Psoas muscle (tissue), 7 donors: ENCODE measurements at regions not wholly inside any gene's neighbourhood (a gene's known extent, or its start where the extent isn't known, plus 50 kb on each side); places are given as distances from the start of the nearest gene placed in this dataset.

Experiments used
- ATAC-seq, 4 donors: fragments of 200-7000 bp; cut with Tn5 transposase; one replicate each; pipeline ENCODE4 v1.9.1; 2020; ENCODE audit warnings: moderate library complexity in 3 of 4, mild to moderate bottlenecking in 2 of 4
- DNase-seq, 2 donors: peaks; one replicate each; pipeline ENCODE4 v3.0.0-alpha.2; 2020
- H3K27ac ChIP-seq: fragments of 200-600 bp; one replicate; pipeline ENCODE4 v1.8.0; 2022
- H3K27me3 ChIP-seq, 3 donors: fragments of 200-600 bp in 1 of 3; one replicate each; pipeline versions ENCODE4 v1.6.1 to v1.8.0; 2013 to 2022; ENCODE audit warnings: low read length in 2 of 3, mild to moderate bottlenecking in 2 of 3, moderate library complexity in 1 of 3; ENCODE audit not compliant: insufficient read depth in 3 of 3
- H3K36me3 ChIP-seq, 2 donors: fragments of 200-600 bp in 1 of 2; one replicate each; pipeline versions ENCODE4 v1.6.1 to v1.8.0; 2013 to 2022; ENCODE audit warnings: low read depth in 1 of 2, mild to moderate bottlenecking in 1 of 2, moderate library complexity in 1 of 2; ENCODE audit not compliant: insufficient read depth in 1 of 2
- H3K4me1 ChIP-seq: fragments of 200-600 bp; one replicate; pipeline ENCODE4 v1.8.0; 2022
- H3K4me3 ChIP-seq: fragments of 200-600 bp; one replicate; pipeline ENCODE4 v1.8.0; 2022; ENCODE audit warnings: mild to moderate bottlenecking
- H3K9me3 ChIP-seq: fragments of 200-600 bp; one replicate; pipeline ENCODE4 v1.8.0; 2022
- CTCF ChIP-seq: fragments of 200-600 bp; IDR thresholded peaks from one replicate; pipeline ENCODE4 v1.8.0; 2022; ENCODE audit warnings: antibody characterized with exemption
- WGBS, 3 donors: extraction: QIAGEN DNeasy Blood & Tissue Kit; methylation state at CpG; one replicate each; pipeline versions ENCODE4 v1.1.6 to v1.1.7; 2013; 5-methylcytosine and 5-hydroxymethylcytosine counted together
- intact Hi-C, 2 donors: fragments of 100-400 bp; cut with DNase I; formaldehyde crosslinking; loops; one replicate each; pipeline versions ENCODE4 v1.11.0 to v1.14.2; 2022
- donor health status: healthy with polysubstance abuse.
- donor health status: DM: no; HTN: no; CAD: no; lungs with moderate emphysema.
- donor health status: Bipolar disorder and iron deficiency.
- donor health status: healthy.
- donor health status: DM: yes; HTN: yes; CAD: no.
- donor health status: DM: no; HTN: no; CAD: no.
- donor health status: DM: yes; HTN: yes; CAD: no.

GRCh38 chr5:4095918-4096630 lies 500.4 kb downstream of the IRX1 start:
- no peak for DNase-seq
- Histone ChIP-seq H3K4me3 (no peak overlapping the region), H3K27me3 (no peaks in the 10 kb centered on the region), H3K4me1 (no peaks in the 10 kb centered on the region), H3K27ac (no peak overlapping the region), H3K9me3 (no peaks in the 10 kb centered on the region), H3K36me3 (no peaks in the 10 kb centered on the region)
- TF ChIP-seq CTCF: no peak
- intact Hi-C loops: no loop called here
- ATAC-seq: no peak
- 33 to 54% (median 38%) methylated on average over 14 of the region's 14 CpGs for WGBS, 3 donors

GRCh38 chr5:4097199-4097598 lies 501.6 kb downstream of the IRX1 start:
- intact Hi-C loops: no loop called here
- H3K4me1 ChIP-seq: no peaks in the 10 kb centered on the region
- no peak for TF ChIP-seq CTCF
- H3K27me3 ChIP-seq: no peaks in the 10 kb centered on the region
- ATAC-seq (no peak), DNase-seq (no peak)
- no peak overlapping the region for H3K4me3 ChIP-seq
- H3K36me3 ChIP-seq: no peaks in the 10 kb centered on the region
- no peak overlapping the region for H3K27ac ChIP-seq
- H3K9me3 ChIP-seq: no peaks in the 10 kb centered on the region
- WGBS, 3 donors: 63 to 74% (median 69%) methylated on average over 6 of the region's 6 CpGs

- Histone ChIP-seq H3K4me1 (no peaks in the 10 kb centered on the region), H3K27me3 (no peaks in the 10 kb centered on the region), H3K4me3 (no peak overlapping the region), H3K36me3 (no peaks in the 10 kb centered on the region), H3K9me3 (no peaks in the 10 kb centered on the region), H3K27ac (no peak overlapping the region)
- no peak for DNase-seq
- 78 to 91% (median 86%) methylated on average over 9 of the region's 9 CpGs for WGBS, 3 donors
- ATAC-seq: no peak
- TF ChIP-seq CTCF: no peak
- intact Hi-C loops: no loop called here
These were observed 502.6 kb downstream of the IRX1 start for GRCh38 chr5:4098226-4098625.

- ATAC-seq (no peak), DNase-seq (no peak)
- TF ChIP-seq CTCF: no peak
- H3K27ac ChIP-seq: no peak overlapping the region
- H3K36me3 ChIP-seq: no peaks in the 10 kb centered on the region
- no peak overlapping the region for H3K4me3 ChIP-seq
- H3K9me3 ChIP-seq: no peaks in the 10 kb centered on the region
- H3K4me1 ChIP-seq: no peaks in the 10 kb centered on the region
- WGBS, 3 donors: 23 to 29% (median 26%) methylated on average over 7 of the region's 7 CpGs
- H3K27me3 ChIP-seq: no peaks in the 10 kb centered on the region
- intact Hi-C loops: no loop called here
These were observed 503.8 kb downstream of the IRX1 start for GRCh38 chr5:4099386-4099785.

- ATAC-seq (no peak), DNase-seq (no peak)
- no peaks in the 10 kb centered on the region for H3K36me3 ChIP-seq
- no peak overlapping the region for H3K4me3 ChIP-seq
- no peaks in the 10 kb centered on the region for H3K27me3 ChIP-seq
- H3K4me1 ChIP-seq: no peaks in the 10 kb centered on the region
- H3K9me3 ChIP-seq: no peaks in the 10 kb centered on the region
- no peak overlapping the region for H3K27ac ChIP-seq
- no peak for TF ChIP-seq CTCF
- intact Hi-C loops: no loop called here
- WGBS, 3 donors: 76 to 84% (median 78%) methylated on average over 14 of the region's 14 CpGs
These were observed 505.1 kb downstream of the IRX1 start for GRCh38 chr5:4100739-4101138.
